Gastrocnemius medialis (tissue), 4 donors: ENCODE measurements at regions not wholly inside any gene's neighbourhood (a gene's known extent, or its start where the extent isn't known, plus 50 kb on each side); places are given as distances from the start of the nearest gene placed in this dataset.

Experiments used
- CTCF ChIP-seq, 5 experiments: fragments of 450-650 bp in 3 of 5; fragments of 200-600 bp in 2 of 5; sonication (generic) in 2 of 5; IDR thresholded peaks in 4 of 5; conservative IDR thresholded peaks in 1 of 5; 1 replicate in 4 of 5; 2 replicates in 1 of 5; pipeline ENCODE4 v1.5.1; 2016 to 2019; ENCODE audit warnings: antibody characterized with exemption in 5 of 5, mild to moderate bottlenecking in 3 of 5, moderate library complexity in 3 of 5
- POLR2A ChIP-seq, 2 donors: fragments of 450-650 bp; IDR thresholded peaks; one replicate each; pipeline ENCODE4 v1.6.1; 2017; ENCODE audit warnings: antibody characterized with exemption in 2 of 2, mild to moderate bottlenecking in 2 of 2, moderate library complexity in 2 of 2

DNA sequence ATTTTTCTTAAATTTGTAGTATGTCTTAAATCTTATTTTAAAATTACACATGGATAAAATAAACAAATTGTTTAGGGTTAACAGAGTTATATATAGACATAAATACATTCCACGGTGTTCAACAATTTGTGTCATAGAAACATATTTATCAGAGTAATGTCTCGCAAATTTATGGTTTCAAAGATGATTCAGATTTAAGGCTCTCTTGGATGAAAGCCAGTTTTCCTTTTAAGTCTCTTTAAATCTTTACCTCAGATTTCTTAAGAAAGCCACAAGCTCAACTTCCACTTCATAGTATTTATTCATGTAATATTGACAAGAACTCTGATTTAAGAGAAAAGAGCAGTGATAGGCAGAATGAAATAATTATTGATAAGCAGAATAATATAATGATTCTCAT is 1254.8 kb upstream of the ADGRL3 start:
- TF ChIP-seq POLR2A (IDR thresholded peaks at IDR 0.05) (no peak), CTCF (IDR thresholded peaks at IDR 0.05 in 4 of 5, conservative IDR thresholded peaks at IDR 0.05 in 1 of 5) (no peak)
